IMR-90 (cell line): ENCODE measurements at regions not wholly inside any gene's neighbourhood (a gene's known extent, or its start where the extent isn't known, plus 50 kb on each side); places are given as distances from the start of the nearest gene placed in this dataset.

Experiments
- ATAC-seq: fragments of 200-7000 bp; cut with Tn5 transposase; 2 replicates; pipeline ENCODE4 v1.9.1; 2020; ENCODE audit warnings: low read depth, mild to moderate bottlenecking, moderate library complexity
- BruUV-seq: library from RNA; stranded (reverse); fragments of 400-500 nt; replicated peaks from 2 replicates; lab custom pipeline; 2021; lab: Mats Ljungman, UMichigan
- CTCF ChIA-PET: fragments of 300-600 bp; formaldehyde crosslinking; extraction: SDS; loops from one replicate; lab custom pipeline; 2021; ENCODE audit warnings: antibody characterized with exemption; lab: Yijun Ruan, JAX
- POLR2A ChIA-PET: fragments of 300-600 bp; sonication (Branson Sonifier 250); formaldehyde crosslinking; loops from one replicate; lab custom pipeline; 2022; ENCODE audit warnings: antibody characterized with exemption; ENCODE audit not compliant: unreplicated experiment; lab: Charles Lee
- DNase-seq: peaks from one replicate; pipeline ENCODE4 v3.0.0; 2013
- H2AFZ ChIP-seq: replicated peaks from 2 replicates; pipeline ENCODE3; 2013; ENCODE audit warnings: low read length, mild to moderate bottlenecking; ENCODE audit not compliant: poor library complexity
- H2AK5ac ChIP-seq: 2 replicates; pipeline ENCODE4 v1.6.1; 2013; ENCODE audit warnings: low read depth, low read length, inconsistent platforms
- H2AK9ac ChIP-seq: replicated peaks from 2 replicates; pipeline ENCODE3; 2013; ENCODE audit warnings: mild to moderate bottlenecking, low read depth, low read length, moderate library complexity; ENCODE audit not compliant: poor library complexity
- H2BK120ac ChIP-seq: 2 replicates; pipeline ENCODE4 v1.6.1; 2013; ENCODE audit warnings: low read depth, low read length, inconsistent platforms
- H2BK15ac ChIP-seq: 3 replicates; pipeline ENCODE4 v1.6.1; 2013; ENCODE audit warnings: low read depth, low read length, inconsistent platforms
- H2BK20ac ChIP-seq: 2 replicates; pipeline ENCODE4 v1.6.1; 2013; ENCODE audit warnings: low read depth, mild to moderate bottlenecking, inconsistent platforms, low read length, moderate library complexity
- H2BK5ac ChIP-seq: 2 replicates; pipeline ENCODE4 v1.6.1; 2013; ENCODE audit warnings: mild to moderate bottlenecking, low read depth, low read length, inconsistent platforms; ENCODE audit not compliant: poor library complexity, severe bottlenecking
- H3K14ac ChIP-seq: replicated peaks from 2 replicates; pipeline ENCODE4 v1.6.1; 2013; ENCODE audit warnings: low read depth, low read length, inconsistent platforms
- H3K18ac ChIP-seq: 2 replicates; pipeline ENCODE4 v1.6.1; 2013; ENCODE audit warnings: low read depth, low read length, control low read depth
- H3K23ac ChIP-seq: 2 replicates; pipeline ENCODE4 v1.6.1; 2013; ENCODE audit warnings: low read depth, low read length, inconsistent platforms
- H3K27ac ChIP-seq: 2 replicates; pipeline ENCODE4 v1.5.1; 2013; ENCODE audit warnings: mild to moderate bottlenecking, control low read depth, low read length; ENCODE audit not compliant: insufficient read depth
- H3K27me3 ChIP-seq: 2 replicates; pipeline ENCODE4 v1.6.1; 2013; ENCODE audit warnings: low read length; ENCODE audit not compliant: control insufficient read depth, insufficient read depth
- H3K36me3 ChIP-seq: 2 replicates; pipeline ENCODE4 v1.6.1; 2013; ENCODE audit warnings: low read length, mixed read lengths; ENCODE audit not compliant: control insufficient read depth, insufficient read depth
- H3K4ac ChIP-seq: 2 replicates; pipeline ENCODE4 v1.6.1; 2013; ENCODE audit warnings: low read depth, low read length, inconsistent platforms
- H3K4me1 ChIP-seq: 2 replicates; pipeline ENCODE4 v1.6.1; 2013; ENCODE audit warnings: low read length, mixed read lengths; ENCODE audit not compliant: control insufficient read depth, insufficient read depth
- H3K4me2 ChIP-seq: 2 replicates; pipeline ENCODE4 v1.6.1; 2013; ENCODE audit warnings: low read depth, mild to moderate bottlenecking, control low read depth, low read length, moderate library complexity
- H3K4me3 ChIP-seq: 2 replicates; pipeline ENCODE4 v1.5.1; 2013; ENCODE audit warnings: low read depth, mild to moderate bottlenecking, control low read depth, low read length, moderate library complexity; ENCODE audit not compliant: insufficient read depth
- H3K56ac ChIP-seq: 2 replicates; pipeline ENCODE4 v1.6.1; 2013; ENCODE audit warnings: low read length, inconsistent platforms; ENCODE audit not compliant: insufficient read depth; ENCODE audit errors: extremely low read depth
- H3K79me1 ChIP-seq, 2 experiments: 2 replicates each; pipeline ENCODE4 v1.6.1; 2013; ENCODE audit warnings: low read length in 2 of 2, inconsistent platforms in 1 of 2, low read depth in 1 of 2
- H3K9ac ChIP-seq: 2 replicates; pipeline ENCODE4 v1.6.1; 2013; ENCODE audit warnings: low read depth, low read length, control low read depth
- H3K9me1 ChIP-seq: 2 replicates; pipeline ENCODE4 v1.6.1; 2013; ENCODE audit warnings: low read length, inconsistent platforms; ENCODE audit not compliant: insufficient read depth
- H3K9me3 ChIP-seq: 2 replicates; pipeline ENCODE4 v1.6.1; 2013; ENCODE audit warnings: low read length; ENCODE audit not compliant: control insufficient read depth, insufficient read depth
- H4K20me1 ChIP-seq: 2 replicates; pipeline ENCODE4 v1.6.1; 2013; ENCODE audit warnings: low read length, inconsistent platforms; ENCODE audit not compliant: insufficient read depth
- H4K5ac ChIP-seq: 2 replicates; pipeline ENCODE4 v1.6.1; 2013; ENCODE audit warnings: mild to moderate bottlenecking, low read depth, low read length, control low read depth
- H4K8ac ChIP-seq, 2 experiments: 2 replicates each; pipeline ENCODE4 v1.6.1; 2013; ENCODE audit warnings: low read depth in 2 of 2, low read length in 2 of 2, control low read depth in 1 of 2, inconsistent platforms in 1 of 2
- H4K91ac ChIP-seq: 2 replicates; pipeline ENCODE4 v1.6.1; 2013; ENCODE audit warnings: low read depth, low read length, inconsistent platforms; ENCODE audit not compliant: insufficient read depth
- BHLHE40 ChIP-seq: fragments of 150-350 bp; IDR thresholded peaks from 2 replicates; pipeline ENCODE4 v1.6.1; 2016; ENCODE audit warnings: mild to moderate bottlenecking, low read depth, low read length
- CEBPB ChIP-seq: IDR thresholded peaks from 2 replicates; pipeline ENCODE4 v1.6.1; 2012; ENCODE audit warnings: low read depth, low read length, improper control_type of control experiment
- CHD1 ChIP-seq: IDR thresholded peaks from 2 replicates; pipeline ENCODE4 v1.6.1; 2012; ENCODE audit warnings: low read depth, low read length, improper control_type of control experiment
- CTCF ChIP-seq: conservative IDR thresholded peaks from 2 replicates; pipeline ENCODE4 v1.5.1; 2012; ENCODE audit warnings: mild to moderate bottlenecking, low read depth, low read length, improper control_type of control experiment
- ELK1 ChIP-seq: fragments of 150-350 bp; IDR thresholded peaks from 2 replicates; pipeline ENCODE4 v1.6.1; 2016; ENCODE audit warnings: low read depth, mild to moderate bottlenecking, low read length, moderate library complexity, borderline replicate concordance
- FOS ChIP-seq: fragments of 150-350 bp; IDR thresholded peaks from 2 replicates; pipeline ENCODE4 v1.6.1; 2016; ENCODE audit warnings: low read depth, low read length
- MAFK ChIP-seq: IDR thresholded peaks from 2 replicates; pipeline ENCODE4 v1.6.1; 2012; ENCODE audit warnings: low read depth, low read length, improper control_type of control experiment
- MAZ ChIP-seq: IDR thresholded peaks from 2 replicates; pipeline ENCODE4 v1.6.1; 2012; ENCODE audit warnings: low read depth, mild to moderate bottlenecking, low read length, improper control_type of control experiment, moderate library complexity, borderline replicate concordance
- MXI1 ChIP-seq: IDR thresholded peaks from 2 replicates; pipeline ENCODE4 v1.6.1; 2012; ENCODE audit warnings: low read depth, mild to moderate bottlenecking, low read length, moderate library complexity, borderline replicate concordance
- NFE2L2 ChIP-seq: fragments of 150-350 bp; IDR thresholded peaks from 2 replicates; pipeline ENCODE4 v1.6.1; 2016; ENCODE audit warnings: low read depth, mild to moderate bottlenecking, low read length
- POLR2A ChIP-seq: IDR thresholded peaks from 2 replicates; pipeline ENCODE4 v1.6.1; 2012; ENCODE audit warnings: mild to moderate bottlenecking, low read depth, low read length
- RAD21 ChIP-seq: IDR thresholded peaks from 2 replicates; pipeline ENCODE4 v1.6.1; 2012; ENCODE audit warnings: low read length, improper control_type of control experiment
- RCOR1 ChIP-seq: IDR thresholded peaks from 2 replicates; pipeline ENCODE4 v1.6.1; 2012; ENCODE audit warnings: mild to moderate bottlenecking, low read length, improper control_type of control experiment; ENCODE audit not compliant: insufficient replicate concordance
- RFX5 ChIP-seq: IDR thresholded peaks from 2 replicates; pipeline ENCODE4 v1.8.0; 2012; ENCODE audit warnings: low read depth, mild to moderate bottlenecking, low read length, moderate library complexity
- SMC3 ChIP-seq: fragments of 150-350 bp; IDR thresholded peaks from 2 replicates; pipeline ENCODE4 v1.6.1; 2016; ENCODE audit warnings: low read depth, mild to moderate bottlenecking, antibody characterized with exemption, low read length, moderate library complexity
- USF2 ChIP-seq: fragments of 150-350 bp; IDR thresholded peaks from 2 replicates; pipeline ENCODE4 v1.6.1; 2017; ENCODE audit warnings: mild to moderate bottlenecking, antibody characterized with exemption, low read length, low read depth
- WGBS, 2 experiments: methylation state at CpG; one replicate each; pipeline versions ENCODE4 v1.1.5 to v1.1.7; 2013; ENCODE audit warnings: missing lambda C conversion rate in 2 of 2; ENCODE audit not compliant: insufficient read length in 1 of 2; ENCODE audit errors: extremely low coverage in 2 of 2; 5-methylcytosine and 5-hydroxymethylcytosine counted together
- dilution Hi-C: fragments of 300-500 bp; cut with HindIII; formaldehyde crosslinking; loops from one replicate; pipeline ENCODE4 v1.14.3; 2018; ENCODE audit warnings: low sequenced_read_pairs; ENCODE audit not compliant: unreplicated experiment
- in situ Hi-C: fragments of 300-500 bp; cut with MboI; formaldehyde crosslinking; loops from 3 replicates; pipeline ENCODE4 v1.14.3; 2019; ENCODE audit warnings: low sequenced_read_pairs, inconsistent platforms, mixed read lengths
- intact Hi-C: fragments of 100-400 bp; cut with micrococcal nuclease; formaldehyde crosslinking; loops from 2 replicates; pipeline ENCODE4 v1.10.0; 2022

- ChIA-PET POLR2A (no interaction called here), CTCF (no interaction called here)
- Histone ChIP-seq H3K4me1 (no peaks in the 10 kb centered on the region), H4K20me1 (no peaks in the 10 kb centered on the region), H3K9me3 (peaks cover 14% of the 10 kb centered on the region), H3K27ac (no peak overlapping the region), H3K4ac (no peak overlapping the region), H3K79me1 (no peaks in the 10 kb centered on the region), H3K18ac (no peak overlapping the region), H3K36me3 (no peaks in the 10 kb centered on the region), H2BK120ac (no peak overlapping the region), H2BK15ac (no peak overlapping the region), H2AK9ac (no peak overlapping the region), H3K4me3 (no peak overlapping the region), H4K91ac (no peak overlapping the region), H3K23ac (no peak overlapping the region), H3K4me2 (no peak overlapping the region), H2AK5ac (no peak overlapping the region), H3K27me3 (no peaks in the 10 kb centered on the region), H3K9ac (no peak overlapping the region), H3K56ac (no peak overlapping the region), H2BK20ac (no peak overlapping the region), H4K5ac (no peak overlapping the region), H2AFZ (no peak overlapping the region), H3K9me1 (no peaks in the 10 kb centered on the region), H4K8ac (no peak overlapping the region), H3K14ac (no peak overlapping the region), H2BK5ac (no peak overlapping the region)
- in situ Hi-C loops = no loop called here
- no TSS peak for BruUV-seq
- ATAC-seq (no peak), DNase-seq (no peak)
- intact Hi-C loops = no loop called here
- no peak for TF ChIP-seq USF2
- TF ChIP-seq POLR2A = no peak
- no peak for TF ChIP-seq CHD1
- TF ChIP-seq NFE2L2 = no peak
- no peak for TF ChIP-seq ELK1
- no peak for TF ChIP-seq RFX5
- no peak for TF ChIP-seq MAZ
- no peak for TF ChIP-seq BHLHE40
- no peak for TF ChIP-seq FOS
- TF ChIP-seq SMC3 = no peak
- no peak for TF ChIP-seq MAFK
- TF ChIP-seq RCOR1 = no peak
- TF ChIP-seq CEBPB = no peak
- no peak for TF ChIP-seq RAD21
- no peak for TF ChIP-seq CTCF
- TF ChIP-seq MXI1 = no peak
- WGBS, 2 experiments = no CpG with 5 or more reads among the region's 2 CpGs
- dilution Hi-C loops = no loop called here
Observed at GRCh38 chr18:71666481-71666880, 877.7 kb downstream of the CBLN2 start.
